Hepatocyte (in vitro differentiated cells): ENCODE measurements at regions not wholly inside any gene's neighbourhood (a gene's known extent, or its start where the extent isn't known, plus 50 kb on each side); places are given as distances from the start of the nearest gene placed in this dataset.

Experiments used
- DNase-seq: peaks from one replicate; pipeline ENCODE4 v3.0.0-alpha.2; 2016; ENCODE audit warnings: low spot score
- H2AFZ ChIP-seq: fragments of 200-600 bp; sonication (generic); 2 replicates; pipeline ENCODE4 v1.6.0; 2016; ENCODE audit warnings: antibody characterized with exemption, mild to moderate bottlenecking
- H3K27ac ChIP-seq: fragments of 200-600 bp; sonication (generic); 2 replicates; pipeline ENCODE4 v1.5.1; 2016; ENCODE audit warnings: mild to moderate bottlenecking
- H3K27me3 ChIP-seq: fragments of 200-600 bp; sonication (generic); 2 replicates; pipeline ENCODE4 v1.6.1; 2016
- H3K36me3 ChIP-seq: fragments of 200-600 bp; sonication (generic); replicated peaks from 2 replicates; pipeline ENCODE4 v1.5.1; 2016; ENCODE audit warnings: low read depth; ENCODE audit not compliant: insufficient read depth
- H3K4me1 ChIP-seq: fragments of 200-600 bp; sonication (generic); 2 replicates; pipeline ENCODE4 v1.5.1; 2016; ENCODE audit warnings: mild to moderate bottlenecking, moderate library complexity; ENCODE audit not compliant: insufficient read depth
- H3K4me2 ChIP-seq: fragments of 200-600 bp; sonication (generic); 2 replicates; pipeline ENCODE4 v1.6.0; 2016
- H3K4me3 ChIP-seq: fragments of 200-600 bp; sonication (generic); 2 replicates; pipeline ENCODE4 v1.5.1; 2016; ENCODE audit warnings: mild to moderate bottlenecking
- H3K79me2 ChIP-seq: fragments of 200-600 bp; sonication (generic); 2 replicates; pipeline ENCODE4 v1.6.0; 2017; ENCODE audit warnings: mild to moderate bottlenecking
- H3K9me2 ChIP-seq: fragments of 200-600 bp; sonication (generic); replicated peaks from 2 replicates; pipeline ENCODE4 v1.6.0; 2017; ENCODE audit warnings: mild to moderate bottlenecking; ENCODE audit not compliant: insufficient read depth
- H3K9me3 ChIP-seq: fragments of 200-600 bp; sonication (generic); 2 replicates; pipeline ENCODE4 v1.5.1; 2016; ENCODE audit warnings: low read depth, mild to moderate bottlenecking
- H4K20me1 ChIP-seq: fragments of 200-600 bp; sonication (generic); 2 replicates; pipeline ENCODE4 v1.6.0; 2016; ENCODE audit warnings: mild to moderate bottlenecking; ENCODE audit not compliant: insufficient read depth, poor library complexity, severe bottlenecking
- EZH2 ChIP-seq: fragments of 200-600 bp; sonication (generic); IDR thresholded peaks from 2 replicates; pipeline ENCODE4 v1.6.1; 2016; ENCODE audit warnings: antibody characterized with exemption, mild to moderate bottlenecking, borderline replicate concordance
- EZH2phosphoT487 ChIP-seq: fragments of 200-600 bp; sonication (generic); IDR thresholded peaks from one replicate; pipeline ENCODE4 v1.6.1; 2018; ENCODE audit warnings: antibody characterized with exemption, mild to moderate bottlenecking, low read depth, moderate library complexity; ENCODE audit not compliant: unreplicated experiment, severe bottlenecking
- WGBS: methylation state at CpG from one replicate; pipeline ENCODE4 v1.1.6; 2016; ENCODE audit warnings: low lambda C conversion rate; ENCODE audit errors: missing lambda C conversion rate; 5-methylcytosine and 5-hydroxymethylcytosine counted together
- TF ChIP-seq, protein P1 (sequence below): fragments of 200-600 bp; sonication (generic); IDR thresholded peaks from 2 replicates; pipeline ENCODE4 v1.5.1; 2016; ENCODE audit warnings: antibody characterized with exemption, mild to moderate bottlenecking; ENCODE audit not compliant: poor library complexity

- WGBS, result 86% methylated on average over 32 of the region's 32 CpGs
- Histone ChIP-seq H3K4me2 (no peak overlapping the region), H2AFZ (no peak overlapping the region), H3K9me3 (no peaks in the 10 kb centered on the region), H3K9me2 (no peaks in the 10 kb centered on the region), H3K36me3 (no peaks in the 10 kb centered on the region), H3K27ac (no peak overlapping the region), H3K27me3 (no peaks in the 10 kb centered on the region), H3K79me2 (no peaks in the 10 kb centered on the region), H3K4me1 (no peaks in the 10 kb centered on the region), H4K20me1 (no peaks in the 10 kb centered on the region), H3K4me3 (no peak overlapping the region)
- TF ChIP-seq EZH2, result no peak
- TF ChIP-seq EZH2phosphoT487, result no peak
- TF ChIP-seq, protein P1, sequence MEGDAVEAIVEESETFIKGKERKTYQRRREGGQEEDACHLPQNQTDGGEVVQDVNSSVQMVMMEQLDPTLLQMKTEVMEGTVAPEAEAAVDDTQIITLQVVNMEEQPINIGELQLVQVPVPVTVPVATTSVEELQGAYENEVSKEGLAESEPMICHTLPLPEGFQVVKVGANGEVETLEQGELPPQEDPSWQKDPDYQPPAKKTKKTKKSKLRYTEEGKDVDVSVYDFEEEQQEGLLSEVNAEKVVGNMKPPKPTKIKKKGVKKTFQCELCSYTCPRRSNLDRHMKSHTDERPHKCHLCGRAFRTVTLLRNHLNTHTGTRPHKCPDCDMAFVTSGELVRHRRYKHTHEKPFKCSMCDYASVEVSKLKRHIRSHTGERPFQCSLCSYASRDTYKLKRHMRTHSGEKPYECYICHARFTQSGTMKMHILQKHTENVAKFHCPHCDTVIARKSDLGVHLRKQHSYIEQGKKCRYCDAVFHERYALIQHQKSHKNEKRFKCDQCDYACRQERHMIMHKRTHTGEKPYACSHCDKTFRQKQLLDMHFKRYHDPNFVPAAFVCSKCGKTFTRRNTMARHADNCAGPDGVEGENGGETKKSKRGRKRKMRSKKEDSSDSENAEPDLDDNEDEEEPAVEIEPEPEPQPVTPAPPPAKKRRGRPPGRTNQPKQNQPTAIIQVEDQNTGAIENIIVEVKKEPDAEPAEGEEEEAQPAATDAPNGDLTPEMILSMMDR, result no peak
- DNase-seq, result no peak
These were observed 623.6 kb downstream of the BRD1 start for GRCh38 chr22:49203859-49204598.

GRCh38 chr22:49203091-49203858, 624.4 kb downstream of the BRD1 start:
- Histone ChIP-seq H2AFZ (no peak overlapping the region), H3K9me3 (no peaks in the 10 kb centered on the region), H3K4me1 (no peaks in the 10 kb centered on the region), H3K27me3 (peaks cover under 1% of the 10 kb centered on the region), H3K27ac (no peak overlapping the region), H3K36me3 (no peaks in the 10 kb centered on the region), H3K79me2 (no peaks in the 10 kb centered on the region), H3K9me2 (no peaks in the 10 kb centered on the region), H3K4me3 (no peak overlapping the region), H4K20me1 (no peaks in the 10 kb centered on the region), H3K4me2 (no peak overlapping the region)
- WGBS, result 85% methylated on average over 38 of the region's 38 CpGs
- TF ChIP-seq, protein P1, result no peak
- TF ChIP-seq EZH2phosphoT487, result no peak
- TF ChIP-seq EZH2, result no peak
- DNase-seq, result no peak

GRCh38 chr22:49202226-49202625, 625.4 kb downstream of the BRD1 start:
- no peaks in the 10 kb centered on the region for H3K9me3 ChIP-seq
- no peaks in the 10 kb centered on the region for H3K79me2 ChIP-seq
- H4K20me1 ChIP-seq, result no peaks in the 10 kb centered on the region
- H3K4me2 ChIP-seq, result no peak overlapping the region
- H2AFZ ChIP-seq, result no peak overlapping the region
- no peaks in the 10 kb centered on the region for H3K9me2 ChIP-seq
- H3K27ac ChIP-seq, result no peak overlapping the region
- H3K36me3 ChIP-seq, result no peaks in the 10 kb centered on the region
- no peak overlapping the region for H3K4me3 ChIP-seq
- peaks cover 11% of the 10 kb centered on the region for H3K27me3 ChIP-seq
- no peak for TF ChIP-seq EZH2phosphoT487
- WGBS, result 86% methylated on average over 8 of the region's 8 CpGs
- no peak for DNase-seq
- no peaks in the 10 kb centered on the region for H3K4me1 ChIP-seq
